GM23338 (cell line): ENCODE measurements at regions not wholly inside any gene's neighbourhood (a gene's known extent, or its start where the extent isn't known, plus 50 kb on each side); places are given as distances from the start of the nearest gene placed in this dataset.

Source experiments
- ATAC-seq: fragments of 200-7000 bp; cut with Tn5 transposase; 3 replicates; pipeline ENCODE4 v1.9.1; 2020
- DNase-seq: peaks from one replicate; pipeline ENCODE4 v3.0.0-alpha.2; 2015; ENCODE audit warnings: low spot score
- H2AFZ ChIP-seq: fragments of 200-600 bp; sonication (generic); 2 replicates; pipeline ENCODE4 v1.8.0; 2016; ENCODE audit warnings: antibody characterized with exemption, mild to moderate bottlenecking, moderate library complexity
- H3F3A ChIP-seq: fragments of 200-600 bp; sonication (generic); replicated peaks from 2 replicates; pipeline ENCODE4 v1.8.0; 2017; ENCODE audit warnings: antibody characterized with exemption, mixed run types, low read depth
- H3K27ac ChIP-seq: fragments of 200-600 bp; sonication (generic); 2 replicates; pipeline ENCODE4 v1.6.1; 2016; ENCODE audit warnings: low read depth
- H3K27me3 ChIP-seq: fragments of 200-600 bp; sonication (generic); 2 replicates; pipeline ENCODE4 v1.8.0; 2016; ENCODE audit warnings: mild to moderate bottlenecking, mixed run types, moderate library complexity; ENCODE audit not compliant: insufficient read depth
- H3K36me3 ChIP-seq: fragments of 200-600 bp; sonication (generic); 2 replicates; pipeline ENCODE4 v1.8.0; 2016; ENCODE audit warnings: mild to moderate bottlenecking; ENCODE audit not compliant: insufficient read depth
- H3K4me1 ChIP-seq: fragments of 200-600 bp; sonication (generic); 2 replicates; pipeline ENCODE4 v1.8.0; 2016; ENCODE audit warnings: mild to moderate bottlenecking, moderate library complexity; ENCODE audit not compliant: insufficient read depth
- H3K4me2 ChIP-seq: fragments of 200-600 bp; sonication (generic); 2 replicates; pipeline ENCODE4 v1.7.1; 2017; ENCODE audit warnings: mixed run types
- H3K4me3 ChIP-seq: fragments of 200-600 bp; sonication (generic); 2 replicates; pipeline ENCODE4 v1.6.1; 2016; ENCODE audit warnings: mixed run types
- H3K79me2 ChIP-seq: fragments of 200-600 bp; sonication (generic); replicated peaks from 2 replicates; pipeline ENCODE4 v1.8.0; 2017; ENCODE audit warnings: mild to moderate bottlenecking; ENCODE audit not compliant: insufficient read depth
- H3K9me2 ChIP-seq: fragments of 200-600 bp; sonication (generic); 2 replicates; pipeline ENCODE4 v1.8.0; 2017; ENCODE audit not compliant: insufficient read depth
- H4K20me1 ChIP-seq: fragments of 200-600 bp; sonication (generic); replicated peaks from 2 replicates; pipeline ENCODE4 v1.8.0; 2017; ENCODE audit warnings: mild to moderate bottlenecking; ENCODE audit not compliant: insufficient read depth
- H3K27ac Mint-ChIP-seq: 2 replicates; pipeline ENCODE4 v1.8.0; 2020; ENCODE audit warnings: inconsistent platforms, mild to moderate bottlenecking, moderate library complexity, mixed read lengths
- H3K27me3 Mint-ChIP-seq: 3 replicates; pipeline ENCODE4 v1.8.0; 2022; ENCODE audit warnings: low read depth, mild to moderate bottlenecking, moderate library complexity, mixed read lengths, inconsistent platforms; ENCODE audit not compliant: insufficient read depth, poor library complexity
- H3K36me3 Mint-ChIP-seq: 3 replicates; pipeline ENCODE4 v1.8.0; 2021; ENCODE audit warnings: low read depth, mild to moderate bottlenecking, inconsistent platforms, moderate library complexity, mixed read lengths
- H3K4me1 Mint-ChIP-seq: 3 replicates; pipeline ENCODE4 v1.8.0; 2020; ENCODE audit warnings: mild to moderate bottlenecking, inconsistent platforms, mixed read lengths
- H3K4me3 Mint-ChIP-seq: 3 replicates; pipeline ENCODE4 v1.8.0; 2021; ENCODE audit warnings: moderate library complexity, mild to moderate bottlenecking, inconsistent platforms, mixed read lengths
- H3K9me3 Mint-ChIP-seq: 3 replicates; pipeline ENCODE4 v1.8.0; 2020; ENCODE audit warnings: moderate library complexity, mild to moderate bottlenecking, inconsistent platforms, mixed read lengths
- ETS1 ChIP-seq: IDR thresholded peaks from 2 replicates; pipeline ENCODE4 v1.6.1; 2016; ENCODE audit warnings: antibody characterized with exemption
- POLR2AphosphoS5 ChIP-seq: IDR thresholded peaks from 2 replicates; pipeline ENCODE4 v1.6.1; 2016; ENCODE audit warnings: antibody characterized with exemption, low read depth
- REST ChIP-seq: IDR thresholded peaks from one replicate; pipeline ENCODE4 v1.6.1; 2018; ENCODE audit warnings: antibody characterized with exemption; ENCODE audit not compliant: unreplicated experiment
- STAT1 ChIP-seq: IDR thresholded peaks from one replicate; pipeline ENCODE4 v1.6.1; 2016; ENCODE audit warnings: antibody characterized with exemption; ENCODE audit not compliant: unreplicated experiment
- ZNF114 ChIP-seq: fragments of 250-450 bp; sonication (Bioruptor Pico); IDR thresholded peaks from 2 replicates; pipeline ENCODE4 v1.5.0; 2020; ENCODE audit warnings: mild to moderate bottlenecking, moderate library complexity
- TF ChIP-seq, protein P1 (sequence below): fragments of 250-450 bp; sonication (Bioruptor Pico); IDR thresholded peaks from 2 replicates; pipeline ENCODE4 v1.5.0; 2020; ENCODE audit warnings: mild to moderate bottlenecking, moderate library complexity

- TF ChIP-seq REST = no peak
- TF ChIP-seq POLR2AphosphoS5 = no peak
Measured at GRCh38 chr10:78686444-78687060, 382.2 kb upstream of the ZMIZ1 start (continued).

DNA sequence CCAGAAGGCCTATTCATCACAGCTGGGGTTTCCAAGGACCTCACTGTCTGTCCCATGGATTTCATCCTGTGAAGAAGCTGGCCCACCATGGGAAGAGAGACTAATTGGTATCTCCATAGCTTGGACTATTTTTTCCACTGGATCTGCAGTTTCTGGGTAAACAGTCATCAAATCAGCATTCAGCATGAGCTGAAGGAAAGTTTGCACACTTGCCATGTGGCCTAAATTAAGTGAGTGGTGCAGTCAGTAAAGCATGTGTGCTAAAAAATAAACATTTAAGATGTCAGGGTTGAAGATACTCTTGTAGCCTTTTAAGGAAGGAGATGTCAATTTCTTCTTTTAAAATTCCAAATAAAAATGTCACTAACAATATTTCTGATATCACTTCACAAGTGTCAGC is 381.1 kb upstream of the ZMIZ1 start:
- no peak overlapping the region for H2AFZ ChIP-seq
- Mint-ChIP-seq H3K4me3 (no peak overlapping the region), H3K4me1 (no peaks in the 10 kb centered on the region; the same call in 2 of the 3 replicates), H3K36me3 (peaks cover 10% of the 10 kb centered on the region; the same call in 2 of the 3 replicates), H3K27ac (no peak overlapping the region), H3K27me3 (no peaks in the 10 kb centered on the region), H3K9me3 (peaks cover 14% of the 10 kb centered on the region)
- H3K4me3 ChIP-seq = no peak overlapping the region
- H3K36me3 ChIP-seq = no peaks in the 10 kb centered on the region
- H3K4me2 ChIP-seq = no peak overlapping the region
- DNase-seq (no peak), ATAC-seq (no peak)
- H3F3A ChIP-seq = no peaks in the 10 kb centered on the region
- H3K9me2 ChIP-seq = no peaks in the 10 kb centered on the region
- H4K20me1 ChIP-seq = no peaks in the 10 kb centered on the region
- no peak overlapping the region for H3K27ac ChIP-seq
- no peaks in the 10 kb centered on the region for H3K27me3 ChIP-seq
- H3K4me1 ChIP-seq = no peaks in the 10 kb centered on the region
- TF ChIP-seq, protein P1, sequence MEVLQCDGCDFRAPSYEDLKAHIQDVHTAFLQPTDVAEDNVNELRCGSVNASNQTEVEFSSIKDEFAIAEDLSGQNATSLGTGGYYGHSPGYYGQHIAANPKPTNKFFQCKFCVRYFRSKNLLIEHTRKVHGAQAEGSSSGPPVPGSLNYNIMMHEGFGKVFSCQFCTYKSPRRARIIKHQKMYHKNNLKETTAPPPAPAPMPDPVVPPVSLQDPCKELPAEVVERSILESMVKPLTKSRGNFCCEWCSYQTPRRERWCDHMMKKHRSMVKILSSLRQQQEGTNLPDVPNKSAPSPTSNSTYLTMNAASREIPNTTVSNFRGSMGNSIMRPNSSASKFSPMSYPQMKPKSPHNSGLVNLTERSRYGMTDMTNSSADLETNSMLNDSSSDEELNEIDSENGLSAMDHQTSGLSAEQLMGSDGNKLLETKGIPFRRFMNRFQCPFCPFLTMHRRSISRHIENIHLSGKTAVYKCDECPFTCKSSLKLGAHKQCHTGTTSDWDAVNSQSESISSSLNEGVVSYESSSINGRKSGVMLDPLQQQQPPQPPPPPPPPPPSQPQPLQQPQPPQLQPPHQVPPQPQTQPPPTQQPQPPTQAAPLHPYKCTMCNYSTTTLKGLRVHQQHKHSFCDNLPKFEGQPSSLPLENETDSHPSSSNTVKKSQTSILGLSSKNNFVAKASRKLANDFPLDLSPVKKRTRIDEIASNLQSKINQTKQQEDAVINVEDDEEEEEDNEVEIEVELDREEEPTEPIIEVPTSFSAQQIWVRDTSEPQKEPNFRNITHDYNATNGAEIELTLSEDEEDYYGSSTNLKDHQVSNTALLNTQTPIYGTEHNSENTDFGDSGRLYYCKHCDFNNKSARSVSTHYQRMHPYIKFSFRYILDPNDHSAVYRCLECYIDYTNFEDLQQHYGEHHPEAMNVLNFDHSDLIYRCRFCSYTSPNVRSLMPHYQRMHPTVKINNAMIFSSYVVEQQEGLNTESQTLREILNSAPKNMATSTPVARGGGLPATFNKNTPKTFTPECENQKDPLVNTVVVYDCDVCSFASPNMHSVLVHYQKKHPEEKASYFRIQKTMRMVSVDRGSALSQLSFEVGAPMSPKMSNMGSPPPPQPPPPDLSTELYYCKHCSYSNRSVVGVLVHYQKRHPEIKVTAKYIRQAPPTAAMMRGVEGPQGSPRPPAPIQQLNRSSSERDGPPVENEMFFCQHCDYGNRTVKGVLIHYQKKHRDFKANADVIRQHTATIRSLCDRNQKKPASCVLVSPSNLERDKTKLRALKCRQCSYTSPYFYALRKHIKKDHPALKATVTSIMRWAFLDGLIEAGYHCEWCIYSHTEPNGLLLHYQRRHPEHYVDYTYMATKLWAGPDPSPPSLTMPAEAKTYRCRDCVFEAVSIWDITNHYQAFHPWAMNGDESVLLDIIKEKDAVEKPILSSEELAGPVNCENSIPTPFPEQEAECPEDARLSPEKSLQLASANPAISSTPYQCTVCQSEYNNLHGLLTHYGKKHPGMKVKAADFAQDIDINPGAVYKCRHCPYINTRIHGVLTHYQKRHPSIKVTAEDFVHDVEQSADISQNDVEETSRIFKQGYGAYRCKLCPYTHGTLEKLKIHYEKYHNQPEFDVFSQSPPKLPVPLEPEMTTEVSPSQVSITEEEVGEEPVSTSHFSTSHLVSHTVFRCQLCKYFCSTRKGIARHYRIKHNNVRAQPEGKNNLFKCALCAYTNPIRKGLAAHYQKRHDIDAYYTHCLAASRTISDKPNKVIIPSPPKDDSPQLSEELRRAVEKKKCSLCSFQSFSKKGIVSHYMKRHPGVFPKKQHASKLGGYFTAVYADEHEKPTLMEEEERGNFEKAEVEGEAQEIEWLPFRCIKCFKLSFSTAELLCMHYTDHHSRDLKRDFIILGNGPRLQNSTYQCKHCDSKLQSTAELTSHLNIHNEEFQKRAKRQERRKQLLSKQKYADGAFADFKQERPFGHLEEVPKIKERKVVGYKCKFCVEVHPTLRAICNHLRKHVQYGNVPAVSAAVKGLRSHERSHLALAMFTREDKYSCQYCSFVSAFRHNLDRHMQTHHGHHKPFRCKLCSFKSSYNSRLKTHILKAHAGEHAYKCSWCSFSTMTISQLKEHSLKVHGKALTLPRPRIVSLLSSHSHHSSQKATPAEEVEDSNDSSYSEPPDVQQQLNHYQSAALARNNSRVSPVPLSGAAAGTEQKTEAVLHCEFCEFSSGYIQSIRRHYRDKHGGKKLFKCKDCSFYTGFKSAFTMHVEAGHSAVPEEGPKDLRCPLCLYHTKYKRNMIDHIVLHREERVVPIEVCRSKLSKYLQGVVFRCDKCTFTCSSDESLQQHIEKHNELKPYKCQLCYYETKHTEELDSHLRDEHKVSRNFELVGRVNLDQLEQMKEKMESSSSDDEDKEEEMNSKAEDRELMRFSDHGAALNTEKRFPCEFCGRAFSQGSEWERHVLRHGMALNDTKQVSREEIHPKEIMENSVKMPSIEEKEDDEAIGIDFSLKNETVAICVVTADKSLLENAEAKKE = no peak
- TF ChIP-seq ETS1 (no peak), STAT1 (no peak), ZNF114 (no peak), POLR2AphosphoS5 (no peak), REST (no peak)
- H3K79me2 ChIP-seq = no peaks in the 10 kb centered on the region
